Activated naive CD8-positive, alpha-beta T cell treated with anti-CD3 and anti-CD28 coated beads, Interleukin-2, amount 50 U/mL, for 24 hours (primary cell): ENCODE measurements at regions not wholly inside any gene's neighbourhood (a gene's known extent, or its start where the extent isn't known, plus 50 kb on each side); places are given as distances from the start of the nearest gene placed in this dataset.

Experiments used
- ATAC-seq: fragments of 150-1000 bp; cut with Tn5 transposase; one replicate; pipeline ENCODE4 v1.10.0; 2021
- DNase-seq: peaks from one replicate; pipeline ENCODE4 v3.0.0; 2021
- H3K27ac Mint-ChIP-seq: one replicate; pipeline ENCODE4 v1.8.0; 2021; ENCODE audit warnings: mild to moderate bottlenecking, mixed read lengths
- H3K27me3 Mint-ChIP-seq: one replicate; pipeline ENCODE4 v1.8.0; 2021; ENCODE audit warnings: mixed read lengths
- H3K36me3 Mint-ChIP-seq: one replicate; pipeline ENCODE4 v1.8.0; 2021; ENCODE audit warnings: low read depth, mixed read lengths
- H3K4me1 Mint-ChIP-seq: one replicate; pipeline ENCODE4 v1.8.0; 2021; ENCODE audit warnings: mixed read lengths
- H3K4me3 Mint-ChIP-seq: one replicate; pipeline ENCODE4 v1.8.0; 2021; ENCODE audit warnings: mild to moderate bottlenecking, moderate library complexity, mixed read lengths
- H3K9me3 Mint-ChIP-seq: one replicate; pipeline ENCODE4 v1.8.0; 2021; ENCODE audit warnings: mixed read lengths

GRCh38 chr17:13442361-13442760 is 159.4 kb downstream of the HS3ST3A1 start:
- DNase-seq = no peak

GRCh38 chr17:13441873-13442272 is 159.9 kb downstream of the HS3ST3A1 start:
- no peak overlapping the region for H3K4me3 Mint-ChIP-seq
- DNase-seq (no peak), ATAC-seq (no peak)
- H3K27me3 Mint-ChIP-seq = peaks cover 1% of the 10 kb centered on the region
- no peaks in the 10 kb centered on the region for H3K36me3 Mint-ChIP-seq
- no peak overlapping the region for H3K27ac Mint-ChIP-seq
- H3K4me1 Mint-ChIP-seq = no peaks in the 10 kb centered on the region
- no peaks in the 10 kb centered on the region for H3K9me3 Mint-ChIP-seq

More at GRCh38 chr17:13442361-13442760, 159.4 kb downstream of the HS3ST3A1 start:
- ATAC-seq = no peak
- Mint-ChIP-seq H3K4me3 (no peak overlapping the region), H3K27me3 (peaks cover 1% of the 10 kb centered on the region), H3K36me3 (no peaks in the 10 kb centered on the region), H3K4me1 (no peaks in the 10 kb centered on the region), H3K9me3 (no peaks in the 10 kb centered on the region), H3K27ac (no peak overlapping the region)

GRCh38 chr17:13437966-13438779 is 163.6 kb downstream of the HS3ST3A1 start:
- DNase-seq = no peak
- H3K9me3 Mint-ChIP-seq = no peaks in the 10 kb centered on the region
- no peak overlapping the region for H3K27ac Mint-ChIP-seq
- H3K27me3 Mint-ChIP-seq = peaks cover 1% of the 10 kb centered on the region
- H3K4me1 Mint-ChIP-seq = no peaks in the 10 kb centered on the region
- H3K4me3 Mint-ChIP-seq = no peak overlapping the region
- H3K36me3 Mint-ChIP-seq = no peaks in the 10 kb centered on the region
- no peak for ATAC-seq

- H3K27ac Mint-ChIP-seq = no peak overlapping the region
- H3K4me3 Mint-ChIP-seq = no peak overlapping the region
- H3K27me3 Mint-ChIP-seq = peaks cover 3% of the 10 kb centered on the region
- no peaks in the 10 kb centered on the region for H3K9me3 Mint-ChIP-seq
- H3K4me1 Mint-ChIP-seq = no peaks in the 10 kb centered on the region
- H3K36me3 Mint-ChIP-seq = no peaks in the 10 kb centered on the region
- DNase-seq = no peak
- ATAC-seq = no peak
Measured at GRCh38 chr17:13435230-13435629, 166.5 kb downstream of the HS3ST3A1 start.

- no peaks in the 10 kb centered on the region for H3K4me1 Mint-ChIP-seq
- no peak overlapping the region for H3K27ac Mint-ChIP-seq
- no peak overlapping the region for H3K4me3 Mint-ChIP-seq
- no peaks in the 10 kb centered on the region for H3K36me3 Mint-ChIP-seq
- DNase-seq (no peak), ATAC-seq (no peak)
- H3K9me3 Mint-ChIP-seq = no peaks in the 10 kb centered on the region
- H3K27me3 Mint-ChIP-seq = peaks cover 1% of the 10 kb centered on the region
Measured at GRCh38 chr17:13429201-13429600, 172.5 kb downstream of the HS3ST3A1 start.

- ATAC-seq (no peak), DNase-seq (no peak)
- Mint-ChIP-seq H3K27me3 (peaks cover 1% of the 10 kb centered on the region), H3K27ac (no peak overlapping the region), H3K36me3 (no peaks in the 10 kb centered on the region), H3K4me3 (no peak overlapping the region), H3K4me1 (no peaks in the 10 kb centered on the region), H3K9me3 (no peaks in the 10 kb centered on the region)
Measured at GRCh38 chr17:13428611-13429042, 173.1 kb downstream of the HS3ST3A1 start.

GRCh38 chr17:13426991-13427390 is 174.7 kb downstream of the HS3ST3A1 start:
- no peak overlapping the region for H3K27ac Mint-ChIP-seq
- DNase-seq (no peak), ATAC-seq (no peak)
- peaks cover 1% of the 10 kb centered on the region for H3K27me3 Mint-ChIP-seq
- no peaks in the 10 kb centered on the region for H3K9me3 Mint-ChIP-seq
- H3K36me3 Mint-ChIP-seq = no peaks in the 10 kb centered on the region
- H3K4me1 Mint-ChIP-seq = no peaks in the 10 kb centered on the region
- no peak overlapping the region for H3K4me3 Mint-ChIP-seq

GRCh38 chr17:13425390-13425789 is 176.3 kb downstream of the HS3ST3A1 start:
- Mint-ChIP-seq H3K4me3 (no peak overlapping the region), H3K36me3 (no peaks in the 10 kb centered on the region), H3K27me3 (peaks cover 4% of the 10 kb centered on the region), H3K27ac (no peak overlapping the region), H3K9me3 (no peaks in the 10 kb centered on the region), H3K4me1 (no peaks in the 10 kb centered on the region)
- DNase-seq (no peak), ATAC-seq (no peak)

- DNase-seq (no peak), ATAC-seq (no peak)
- Mint-ChIP-seq H3K27me3 (peaks cover 11% of the 10 kb centered on the region), H3K27ac (no peak overlapping the region), H3K36me3 (no peaks in the 10 kb centered on the region), H3K4me1 (no peaks in the 10 kb centered on the region), H3K4me3 (no peak overlapping the region), H3K9me3 (no peaks in the 10 kb centered on the region)
Measured at GRCh38 chr17:13421581-13422130, 180.1 kb downstream of the HS3ST3A1 start.

GRCh38 chr17:13420878-13421277 is 180.9 kb downstream of the HS3ST3A1 start:
- Mint-ChIP-seq H3K4me1 (no peaks in the 10 kb centered on the region), H3K4me3 (no peak overlapping the region), H3K9me3 (no peaks in the 10 kb centered on the region), H3K36me3 (no peaks in the 10 kb centered on the region), H3K27me3 (peaks cover 12% of the 10 kb centered on the region), H3K27ac (no peak overlapping the region)
- no peak for ATAC-seq
- DNase-seq = no peak

GRCh38 chr17:13420418-13420826 is 181.3 kb downstream of the HS3ST3A1 start:
- DNase-seq = no peak
- peaks cover 2% of the 10 kb centered on the region for H3K9me3 Mint-ChIP-seq
- H3K4me1 Mint-ChIP-seq = no peaks in the 10 kb centered on the region
- ATAC-seq = no peak
- H3K4me3 Mint-ChIP-seq = no peak overlapping the region
- peaks cover 15% of the 10 kb centered on the region for H3K27me3 Mint-ChIP-seq
- H3K27ac Mint-ChIP-seq = no peak overlapping the region
- H3K36me3 Mint-ChIP-seq = no peaks in the 10 kb centered on the region

- Mint-ChIP-seq H3K4me3 (no peak overlapping the region), H3K27ac (no peak overlapping the region), H3K27me3 (peaks cover 16% of the 10 kb centered on the region), H3K36me3 (no peaks in the 10 kb centered on the region), H3K4me1 (no peaks in the 10 kb centered on the region), H3K9me3 (peaks cover 4% of the 10 kb centered on the region)
- ATAC-seq (no peak), DNase-seq (no peak)
Measured at GRCh38 chr17:13419676-13420075, 182.1 kb downstream of the HS3ST3A1 start.

GRCh38 chr17:13418891-13419290 is 182.8 kb downstream of the HS3ST3A1 start:
- Mint-ChIP-seq H3K27ac (no peak overlapping the region), H3K36me3 (no peaks in the 10 kb centered on the region), H3K4me1 (no peaks in the 10 kb centered on the region), H3K9me3 (peaks cover 4% of the 10 kb centered on the region), H3K4me3 (no peak overlapping the region), H3K27me3 (peaks cover 16% of the 10 kb centered on the region)
- DNase-seq (no peak), ATAC-seq (no peak)

GRCh38 chr17:13417381-13417950 is 184.3 kb downstream of the HS3ST3A1 start:
- Mint-ChIP-seq H3K27ac (no peak overlapping the region), H3K4me3 (no peak overlapping the region), H3K27me3 (peaks cover 16% of the 10 kb centered on the region), H3K36me3 (no peaks in the 10 kb centered on the region), H3K9me3 (peaks cover 4% of the 10 kb centered on the region), H3K4me1 (no peaks in the 10 kb centered on the region)
- DNase-seq (no peak), ATAC-seq (no peak)

- Mint-ChIP-seq H3K9me3 (peaks cover 4% of the 10 kb centered on the region), H3K4me3 (no peak overlapping the region), H3K27me3 (peaks cover 16% of the 10 kb centered on the region), H3K4me1 (no peaks in the 10 kb centered on the region), H3K27ac (no peak overlapping the region), H3K36me3 (no peaks in the 10 kb centered on the region)
- ATAC-seq (no peak), DNase-seq (no peak)
Measured at GRCh38 chr17:13416748-13417363, 184.9 kb downstream of the HS3ST3A1 start.
